OCI-LY7 (cell line): ENCODE measurements at regions not wholly inside any gene's neighbourhood (a gene's known extent, or its start where the extent isn't known, plus 50 kb on each side); places are given as distances from the start of the nearest gene placed in this dataset.
"Not testable (repeated sequence)": the region's sequence is repeated elsewhere in the genome, so short reads cannot be mapped to it uniquely, and the experiment has no call there.

Experiments
- BruUV-seq: library from RNA; stranded (reverse); fragments of 400-500 nt; replicated peaks from 2 replicates; lab custom pipeline; 2021; lab: Mats Ljungman, UMichigan
- CTCF ChIA-PET: fragments of 300-600 bp; sonication (Branson Sonifier 250); formaldehyde crosslinking; loops from one replicate; lab custom pipeline; 2022; ENCODE audit warnings: antibody characterized with exemption; ENCODE audit not compliant: unreplicated experiment; lab: Charles Lee
- POLR2A ChIA-PET: fragments of 300-600 bp; sonication (Branson Sonifier 250); formaldehyde crosslinking; loops from one replicate; lab custom pipeline; 2022; ENCODE audit warnings: antibody characterized with exemption; lab: Charles Lee
- DNase-seq: peaks from one replicate; pipeline ENCODE4 v3.0.0-alpha.2; 2015; ENCODE audit warnings: low spot score
- H2AFZ ChIP-seq: fragments of 200-600 bp; sonication (generic), shearing (Covaris generic); 2 replicates; pipeline ENCODE4 v1.6.1; 2014; ENCODE audit warnings: mild to moderate bottlenecking, antibody characterized with exemption, low read length, moderate library complexity
- H3K27ac ChIP-seq: fragments of 200-600 bp; sonication (generic); 2 replicates; pipeline ENCODE4 v1.5.1; 2014; ENCODE audit warnings: mixed run types, low read depth, mild to moderate bottlenecking, moderate library complexity, low read length, inconsistent platforms; ENCODE audit not compliant: poor library complexity, severe bottlenecking
- H3K36me3 ChIP-seq: fragments of 200-600 bp; sonication (generic); 2 replicates; pipeline ENCODE4 v1.6.1; 2014; ENCODE audit warnings: mild to moderate bottlenecking, antibody characterized with exemption, low read length, moderate library complexity, mixed read lengths; ENCODE audit not compliant: insufficient read depth
- H3K4me1 ChIP-seq: fragments of 200-600 bp; sonication (generic); 2 replicates; pipeline ENCODE4 v1.5.1; 2014; ENCODE audit warnings: mild to moderate bottlenecking, low read length; ENCODE audit not compliant: insufficient read depth, poor library complexity, severe bottlenecking
- H3K4me2 ChIP-seq: fragments of 200-600 bp; sonication (generic); 2 replicates; pipeline ENCODE4 v1.6.1; 2014; ENCODE audit warnings: mild to moderate bottlenecking, low read length
- H3K4me3 ChIP-seq: fragments of 200-600 bp; sonication (generic); 2 replicates; pipeline ENCODE4 v1.5.1; 2014; ENCODE audit warnings: mild to moderate bottlenecking, low read depth, low read length; ENCODE audit not compliant: poor library complexity, severe bottlenecking
- H3K79me2 ChIP-seq: fragments of 200-600 bp; sonication (generic); 2 replicates; pipeline ENCODE4 v1.6.1; 2016; ENCODE audit warnings: low read depth, mild to moderate bottlenecking, low read length, moderate library complexity, mixed read lengths; ENCODE audit not compliant: insufficient read depth
- H3K9me2 ChIP-seq: fragments of 200-600 bp; sonication (generic); 2 replicates; pipeline ENCODE4 v1.6.1; 2016; ENCODE audit warnings: mild to moderate bottlenecking, low read length, mixed read lengths; ENCODE audit not compliant: insufficient read depth
- H3K9me3 ChIP-seq: fragments of 200-600 bp; sonication (generic); 2 replicates; pipeline ENCODE4 v1.6.1; 2014; ENCODE audit warnings: mild to moderate bottlenecking, mixed run types, low read length, mixed read lengths
- H4K20me1 ChIP-seq: fragments of 200-600 bp; sonication (generic); 2 replicates; pipeline ENCODE4 v1.6.1; 2014; ENCODE audit warnings: mild to moderate bottlenecking, antibody characterized with exemption, low read length, moderate library complexity, mixed read lengths; ENCODE audit not compliant: insufficient read depth
- intact Hi-C: fragments of 100-400 bp; cut with micrococcal nuclease; formaldehyde crosslinking; loops from one replicate; pipeline ENCODE4 v1.10.0; 2022; ENCODE audit not compliant: unreplicated experiment

- H3K27ac ChIP-seq, H4K20me1 ChIP-seq, H3K79me2 ChIP-seq, CTCF ChIA-PET, BruUV-seq, intact Hi-C loops, POLR2A ChIA-PET, H3K36me3 ChIP-seq, H3K9me2 ChIP-seq, H3K9me3 ChIP-seq, H3K4me1 ChIP-seq, H2AFZ ChIP-seq, DNase-seq, H3K4me3 ChIP-seq, H3K4me2 ChIP-seq: not testable (repeated sequence)
These were observed 416.5 kb upstream of the NPAP1 start for GRCh38 chr15:24259106-24259505.

- H3K27ac ChIP-seq, H3K9me2 ChIP-seq, H4K20me1 ChIP-seq, H3K4me2 ChIP-seq, H2AFZ ChIP-seq, H3K4me3 ChIP-seq, DNase-seq, POLR2A ChIA-PET, H3K79me2 ChIP-seq, H3K4me1 ChIP-seq, intact Hi-C loops, H3K9me3 ChIP-seq, CTCF ChIA-PET, BruUV-seq, H3K36me3 ChIP-seq: not testable (repeated sequence)
These were observed 415.2 kb upstream of the NPAP1 start for GRCh38 chr15:24260407-24260806.

- H3K27ac ChIP-seq, H4K20me1 ChIP-seq, intact Hi-C loops, BruUV-seq, H2AFZ ChIP-seq, H3K79me2 ChIP-seq, DNase-seq, H3K4me3 ChIP-seq, POLR2A ChIA-PET, CTCF ChIA-PET, H3K9me2 ChIP-seq, H3K4me2 ChIP-seq, H3K36me3 ChIP-seq, H3K9me3 ChIP-seq, H3K4me1 ChIP-seq: not testable (repeated sequence)
These were observed 414.7 kb upstream of the NPAP1 start for GRCh38 chr15:24260854-24261253.

GRCh38 chr15:24268536-24269165, 406.9 kb upstream of the NPAP1 start:
- DNase-seq, H3K9me3 ChIP-seq, H3K4me2 ChIP-seq, H3K4me3 ChIP-seq, H3K79me2 ChIP-seq, H3K27ac ChIP-seq, H3K4me1 ChIP-seq, intact Hi-C loops, H2AFZ ChIP-seq, CTCF ChIA-PET, H3K36me3 ChIP-seq, H3K9me2 ChIP-seq, BruUV-seq, H4K20me1 ChIP-seq, POLR2A ChIA-PET: not testable (repeated sequence)
